ENCODE measurements at regions not wholly inside any gene's neighbourhood (a gene's known extent, or its start where the extent isn't known, plus 50 kb on each side); places are given as distances from the start of the nearest gene placed in this dataset.

GRCh38 chr6:169906688-169907418 is 155.4 kb downstream of the ERMARD start:
- no peak for DNase-seq (ENCODE audit: low read depth)

DNA sequence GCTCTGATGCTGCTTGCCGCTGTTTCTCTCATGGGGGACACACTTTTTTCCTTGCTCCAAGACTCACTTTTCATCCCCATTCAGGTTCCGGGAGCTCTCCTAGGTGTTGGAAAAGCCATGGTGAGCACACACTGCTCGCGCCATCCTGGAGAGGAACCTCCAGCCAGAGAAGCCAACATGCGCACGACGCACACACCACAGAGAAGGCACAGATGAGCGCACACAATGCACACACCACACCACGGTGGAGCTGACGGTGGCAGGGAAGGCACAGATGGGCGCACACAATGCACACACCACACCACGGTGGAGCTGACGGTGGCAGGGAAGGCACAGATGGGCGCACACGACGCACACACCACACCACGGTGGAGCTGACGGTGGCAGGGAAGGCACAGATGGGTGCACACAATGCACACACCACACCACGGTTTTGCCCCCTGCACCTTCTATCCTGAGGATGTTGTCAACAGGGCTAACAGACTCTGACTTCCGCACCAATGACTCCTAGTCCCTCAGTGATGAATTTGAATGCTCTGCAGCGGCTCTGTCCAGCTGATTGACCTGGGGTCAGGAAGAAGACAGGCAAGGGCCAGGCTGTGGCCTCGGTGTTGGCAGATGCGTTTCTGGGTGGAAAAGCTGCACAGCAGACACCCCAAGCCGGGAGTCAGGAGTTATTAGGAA is 154.7 kb downstream of the ERMARD start:
- no peak for DNase-seq (ENCODE audit: low read depth)

DNA sequence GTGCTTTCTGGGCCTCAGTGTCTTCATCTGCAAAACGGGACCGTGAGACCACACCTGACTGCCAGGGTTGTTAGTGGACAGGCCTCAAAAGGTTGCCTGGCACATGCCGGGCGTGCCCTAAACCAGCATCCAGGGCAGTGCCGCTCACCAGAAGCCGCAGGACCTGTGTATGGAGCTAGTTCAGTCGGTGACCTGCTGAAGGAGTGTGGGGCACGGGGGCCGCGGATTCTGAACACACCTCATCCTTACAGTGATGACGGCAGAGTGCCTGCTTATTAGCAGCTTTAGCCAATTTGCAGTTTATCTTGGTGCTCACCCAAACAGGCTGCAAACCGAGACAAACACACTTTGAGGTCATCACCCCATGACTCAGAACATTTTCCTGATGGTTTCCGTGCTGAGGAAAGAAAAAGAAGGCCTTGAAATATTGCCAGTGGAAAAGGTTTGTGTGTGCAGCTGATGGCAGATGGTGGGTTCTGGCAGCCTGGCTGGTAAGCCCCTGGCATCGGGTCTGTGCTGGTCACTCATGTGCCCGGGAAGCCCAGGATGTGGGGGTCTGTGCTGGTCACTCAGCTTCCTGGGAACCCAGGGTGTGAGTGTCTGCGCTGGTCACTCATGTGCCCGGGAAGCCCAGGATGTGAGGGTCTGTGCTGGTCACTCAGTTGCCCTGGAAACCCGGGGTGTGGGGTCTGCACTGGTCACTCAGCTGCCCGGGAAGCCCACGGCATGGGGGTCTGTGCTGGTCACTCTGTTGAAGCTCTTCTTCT is 153.8 kb downstream of the ERMARD start:
- DNase-seq (ENCODE audit: low read depth), result peak; percentile 7

GRCh38 chr6:169904051-169904922 is 152.9 kb downstream of the ERMARD start:
- no peak for DNase-seq (ENCODE audit: low read depth)

DNA sequence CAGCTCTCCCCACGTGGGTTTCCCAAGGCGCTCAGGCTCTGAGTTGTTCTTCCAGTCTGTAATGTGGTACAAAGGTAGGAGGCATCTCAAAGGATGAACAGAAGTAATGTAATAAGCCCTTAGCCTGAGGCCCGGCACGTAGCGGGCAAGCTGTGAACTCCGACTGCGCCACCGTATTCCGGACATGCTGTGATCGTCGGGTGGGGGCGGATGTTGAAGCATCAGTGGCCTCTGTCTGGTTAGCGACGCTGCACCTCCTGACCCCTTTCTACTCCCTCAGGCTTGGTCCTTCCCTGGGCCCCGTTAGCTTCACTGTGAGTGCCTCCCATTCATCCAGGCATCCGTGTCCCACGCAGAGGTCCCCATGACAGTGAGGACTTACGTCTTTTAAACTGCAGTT is 151.7 kb downstream of the ERMARD start:
- no peak for DNase-seq (ENCODE audit: low read depth)

DNA sequence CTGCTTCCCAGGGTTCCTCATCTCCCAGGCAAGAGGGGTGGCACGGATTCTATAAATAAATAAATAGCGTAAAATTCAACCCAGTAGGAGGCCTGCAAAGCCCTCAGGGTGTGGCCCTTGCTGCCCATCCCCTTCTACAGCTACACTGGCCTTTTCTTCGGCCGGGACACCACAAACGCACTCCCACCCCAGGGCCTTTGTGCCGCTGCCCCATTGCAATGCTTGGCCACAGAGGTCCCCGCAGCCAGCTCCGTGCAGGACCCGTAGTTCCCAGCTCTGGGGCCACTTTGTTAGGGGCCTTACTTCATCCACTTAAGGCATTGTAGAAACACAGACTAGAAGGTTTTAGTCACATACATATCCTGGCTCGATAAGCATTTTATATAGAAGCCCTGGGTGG is 151.2 kb downstream of the ERMARD start:
- no peak for DNase-seq (ENCODE audit: low read depth)

- DNase-seq (ENCODE audit: low read depth), result no peak
Observed at GRCh38 chr6:169902070-169902469, 150.6 kb downstream of the ERMARD start.

DNA sequence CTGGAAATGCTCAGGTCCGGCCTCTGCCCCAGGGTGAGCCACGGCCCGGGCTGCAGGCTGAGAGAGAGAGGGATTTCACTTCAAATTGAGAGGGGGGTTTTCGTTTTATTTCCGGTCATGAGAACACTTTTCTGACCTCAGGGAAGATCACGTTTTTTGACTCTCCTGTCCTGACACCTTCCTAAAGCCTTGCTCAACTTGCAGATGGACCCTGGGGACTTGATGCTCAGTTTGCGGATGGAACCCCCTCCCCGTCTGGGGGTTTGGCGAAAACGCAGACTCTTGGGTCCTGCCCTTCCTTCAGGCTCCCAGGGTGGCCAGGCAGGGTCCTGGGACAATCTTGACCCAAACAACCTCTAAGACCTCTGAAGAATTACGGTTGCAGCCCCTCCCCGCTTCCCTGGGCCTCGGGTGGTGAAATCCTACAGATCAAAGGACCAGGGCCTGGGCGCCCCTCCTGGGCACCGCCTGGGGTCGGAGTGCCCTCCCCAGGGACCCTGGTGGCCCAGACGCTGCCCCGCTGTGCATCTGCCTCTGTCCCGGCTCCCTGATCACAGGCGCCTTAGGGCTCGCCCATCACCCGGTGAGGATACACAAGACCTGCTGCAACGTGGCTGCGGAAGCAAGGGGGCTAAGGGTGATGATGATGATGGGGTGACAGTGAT is 148.2 kb downstream of the ERMARD start:
- DNase-seq (ENCODE audit: low read depth), result no peak

DNA sequence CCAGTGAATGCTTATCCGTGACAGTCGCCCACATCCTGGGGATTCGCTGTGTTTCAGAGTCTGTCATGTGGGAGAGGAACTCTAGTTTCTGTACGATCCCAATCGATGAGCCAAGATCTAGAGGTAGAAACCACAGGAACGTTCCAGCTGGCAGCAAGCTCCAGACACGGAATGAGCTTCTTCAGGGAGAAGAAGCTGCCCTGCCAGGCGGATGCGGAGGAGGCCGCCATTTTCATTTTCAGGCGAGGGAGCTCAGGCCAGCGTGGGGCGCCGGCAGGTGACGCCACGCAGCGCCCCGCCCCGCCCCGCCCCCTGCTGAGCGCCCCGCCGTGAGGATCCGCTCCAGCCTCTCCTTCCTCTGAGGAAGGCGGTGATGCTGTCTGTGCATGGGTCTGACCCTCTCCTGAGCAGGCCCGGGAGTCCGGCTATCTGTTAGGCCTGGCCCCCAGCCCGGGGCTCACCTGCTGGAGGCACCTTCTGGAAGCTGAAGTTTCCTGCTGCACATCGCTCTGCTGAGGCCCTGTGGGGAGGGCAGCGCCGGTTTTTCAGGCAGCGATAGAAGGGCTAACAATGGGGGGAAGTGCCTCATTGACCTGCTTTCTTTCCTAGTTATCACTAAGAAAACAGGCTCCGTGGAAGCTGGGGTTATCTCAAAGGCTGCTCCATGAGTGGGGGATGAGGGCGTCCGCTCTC is 147.5 kb downstream of the ERMARD start:
- no peak for DNase-seq (ENCODE audit: low read depth)

GRCh38 chr6:169897601-169898358 is 146.4 kb downstream of the ERMARD start:
- no peak for DNase-seq (ENCODE audit: low read depth)

GRCh38 chr6:169896826-169897456 is 145.5 kb downstream of the ERMARD start:
- no peak for DNase-seq (ENCODE audit: low read depth)

DNA sequence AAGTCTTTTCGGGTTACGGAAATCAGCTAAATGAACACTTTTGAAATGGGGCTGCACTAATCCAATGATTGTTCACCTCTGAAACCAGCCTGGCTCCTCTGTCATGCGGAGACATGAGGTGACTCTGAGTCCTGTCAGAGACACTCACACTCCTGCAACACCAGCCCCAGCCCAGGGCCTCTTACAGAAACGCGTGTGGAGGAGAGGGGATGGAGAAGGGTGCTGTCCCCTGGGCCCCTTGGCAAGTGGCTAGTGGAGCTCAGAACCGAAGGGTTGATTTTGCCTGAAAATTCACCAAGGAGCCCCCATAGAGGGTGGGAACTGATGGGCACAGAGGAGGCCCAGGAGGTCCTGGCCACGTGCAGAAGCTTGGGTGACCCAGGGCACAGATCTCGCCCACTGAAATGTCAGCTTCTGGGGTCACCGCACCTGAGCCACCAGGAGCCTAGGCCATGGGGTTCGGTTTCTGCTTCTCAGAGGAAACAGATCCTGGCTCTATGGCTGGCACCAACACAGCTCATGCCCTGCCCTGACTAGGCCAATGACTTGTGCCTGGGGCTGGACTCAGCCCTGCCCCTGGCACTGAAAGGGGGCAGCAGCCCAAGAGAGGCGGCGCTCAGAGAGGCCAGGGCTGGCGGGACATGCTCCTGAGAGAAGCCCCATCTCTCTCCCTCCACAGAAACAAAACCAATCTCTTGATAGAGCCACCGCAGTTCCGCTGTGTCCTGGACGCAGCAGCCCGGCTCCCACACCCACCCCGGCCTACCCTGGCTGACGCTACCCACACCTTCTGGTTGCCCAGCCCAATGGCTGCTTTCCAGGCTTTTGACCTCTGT is 144.7 kb downstream of the ERMARD start:
- DNase-seq (ENCODE audit: low read depth), result no peak

GRCh38 chr6:169895000-169895759 is 143.8 kb downstream of the ERMARD start:
- no peak for DNase-seq (ENCODE audit: low read depth)

DNA sequence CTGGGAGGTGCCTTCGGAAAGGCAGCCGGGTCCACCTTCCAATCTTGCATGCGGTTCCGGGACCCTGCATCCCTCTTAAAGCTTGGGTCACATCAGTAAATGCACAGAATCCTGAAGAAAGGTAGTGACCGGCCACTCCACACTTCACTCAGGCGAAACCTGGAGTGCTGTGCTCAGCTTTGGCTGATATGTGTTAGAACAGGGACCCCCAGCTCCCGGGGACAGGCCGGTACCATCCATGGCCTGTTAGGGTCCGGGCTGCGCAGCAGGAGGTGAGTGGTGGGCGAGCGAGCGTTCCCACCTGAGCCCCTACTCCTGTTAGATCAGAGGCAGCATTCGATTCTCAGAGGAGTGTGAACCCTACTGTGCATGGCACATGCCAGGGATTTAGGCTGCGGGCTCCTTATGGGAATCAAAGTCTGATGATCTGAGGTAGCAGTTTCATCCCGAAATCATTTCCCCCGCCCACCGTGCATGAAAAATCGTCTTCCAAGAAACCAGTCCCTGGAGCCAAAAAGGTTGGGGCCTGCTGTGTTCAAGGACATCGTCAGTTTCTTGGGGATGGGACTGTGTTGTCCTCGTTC is 143.0 kb downstream of the ERMARD start:
- no peak for DNase-seq (ENCODE audit: low read depth)

DNA sequence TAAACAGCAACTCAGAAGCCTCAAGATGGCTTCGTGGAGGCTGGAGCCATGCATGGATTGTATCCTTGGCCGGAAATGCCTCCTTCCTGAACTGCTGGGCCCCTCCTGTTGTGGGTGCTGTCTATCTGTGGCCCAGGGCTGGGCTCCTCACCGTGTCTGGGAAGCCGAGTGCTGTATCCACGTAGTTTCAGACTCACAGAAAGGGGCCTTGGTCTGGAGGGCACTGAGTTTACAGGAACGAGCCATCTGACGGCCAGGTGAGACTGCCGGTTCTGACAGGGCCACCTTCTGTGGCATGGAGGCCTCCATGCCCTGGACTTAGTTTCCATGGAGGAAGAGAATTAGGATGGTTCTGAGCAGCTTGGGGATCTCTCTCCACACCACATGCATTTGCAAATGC is 142.2 kb downstream of the ERMARD start:
- DNase-seq (ENCODE audit: low read depth), result no peak

GRCh38 chr6:169891846-169892245 is 140.4 kb downstream of the ERMARD start:
- no peak for DNase-seq (ENCODE audit: low read depth)

- DNase-seq (ENCODE audit: low read depth), result no peak
Observed at GRCh38 chr6:169891421-169891820, 140.0 kb downstream of the ERMARD start.

GRCh38 chr6:169890901-169891300 is 139.5 kb downstream of the ERMARD start:
- no peak for DNase-seq (ENCODE audit: low read depth)
